ENCODE measurements at regions not wholly inside any gene's neighbourhood (a gene's known extent, or its start where the extent isn't known, plus 50 kb on each side); places are given as distances from the start of the nearest gene placed in this dataset.
"Not testable (repeated sequence)": the region's sequence is repeated elsewhere in the genome, so short reads cannot be mapped to it uniquely, and the experiment has no call there.

GRCh38 chr11:8768625-8769333 lies 86.2 kb downstream of the RPL27A start:
- FAIRE-seq (peak; percentile 44), DNase-seq (ENCODE audit: insufficient read length, low spot score) (peak; percentile 54)

GRCh38 chr11:8772571-8773519 lies 90.3 kb downstream of the RPL27A start:
- DNase-seq (ENCODE audit: insufficient read length, low spot score) (no peak), FAIRE-seq (no peak)

GRCh38 chr11:8773916-8774539 lies 91.4 kb downstream of the RPL27A start:
- DNase-seq (ENCODE audit: insufficient read length, low spot score) (no peak), FAIRE-seq (no peak)

- not testable (repeated sequence) for FAIRE-seq; DNase-seq (ENCODE audit: insufficient read length, low spot score)
Measured at GRCh38 chr11:8774916-8775315, 92.3 kb downstream of the RPL27A start.

- FAIRE-seq = no peak
- no peak for DNase-seq (ENCODE audit: insufficient read length, low spot score)
Measured at GRCh38 chr11:8775332-8775731, 92.7 kb downstream of the RPL27A start.

GRCh38 chr11:8775734-8776133 lies 93.1 kb downstream of the RPL27A start:
- FAIRE-seq (no peak), DNase-seq (ENCODE audit: insufficient read length, low spot score) (no peak)

- no peak for FAIRE-seq
- no peak for DNase-seq (ENCODE audit: insufficient read length, low spot score)
Measured at GRCh38 chr11:8776209-8776608, 93.6 kb downstream of the RPL27A start.

GRCh38 chr11:8777907-8778767 lies 95.5 kb downstream of the RPL27A start:
- no peak for FAIRE-seq
- DNase-seq (ENCODE audit: insufficient read length, low spot score) = no peak

- DNase-seq (ENCODE audit: insufficient read length, low spot score) (no peak), FAIRE-seq (no peak)
Measured at GRCh38 chr11:8779107-8779506, 96.5 kb downstream of the RPL27A start.

GRCh38 chr11:8779732-8780131 lies 97.1 kb downstream of the RPL27A start:
- DNase-seq (ENCODE audit: insufficient read length, low spot score) = no peak
- FAIRE-seq = no peak

- no peak for DNase-seq (ENCODE audit: insufficient read length, low spot score)
- no peak for FAIRE-seq
Measured at GRCh38 chr11:8784954-8785353, 102.4 kb downstream of the RPL27A start.

GRCh38 chr11:8785457-8785856 lies 102.9 kb downstream of the RPL27A start:
- FAIRE-seq (no peak), DNase-seq (ENCODE audit: insufficient read length, low spot score) (no peak)

GRCh38 chr11:8785998-8786397 lies 103.4 kb downstream of the RPL27A start:
- DNase-seq (ENCODE audit: insufficient read length, low spot score) = no peak
- FAIRE-seq = no peak

- FAIRE-seq (no peak), DNase-seq (ENCODE audit: insufficient read length, low spot score) (no peak)
Measured at GRCh38 chr11:8786933-8787332, 104.3 kb downstream of the RPL27A start.

GRCh38 chr11:8787372-8787771 lies 104.8 kb downstream of the RPL27A start:
- no peak for FAIRE-seq

GRCh38 chr11:8788616-8789015 lies 106.0 kb downstream of the RPL27A start:
- no peak for DNase-seq (ENCODE audit: insufficient read length, low spot score)
- FAIRE-seq = no peak

More at GRCh38 chr11:8787372-8787771, 104.8 kb downstream of the RPL27A start:
- DNase-seq (ENCODE audit: insufficient read length, low spot score) = no peak

GRCh38 chr11:8789864-8790263 lies 107.3 kb downstream of the RPL27A start:
- no peak for FAIRE-seq
- no peak for DNase-seq (ENCODE audit: insufficient read length, low spot score)

GRCh38 chr11:8790968-8791367 lies 108.4 kb downstream of the RPL27A start:
- FAIRE-seq (no peak), DNase-seq (ENCODE audit: insufficient read length, low spot score) (no peak)

- no peak for FAIRE-seq
- DNase-seq (ENCODE audit: insufficient read length, low spot score) = no peak
Measured at GRCh38 chr11:8792710-8793109, 110.1 kb downstream of the RPL27A start.

- no peak for DNase-seq (ENCODE audit: insufficient read length, low spot score)
- FAIRE-seq = no peak
Measured at GRCh38 chr11:8793114-8793777, 110.7 kb downstream of the RPL27A start.
